Activated naive CD8-positive, alpha-beta T cell treated with anti-CD3 and anti-CD28 coated beads, Interleukin-2, amount 50 U/mL, for 24 hours (primary cell): ENCODE measurements at regions not wholly inside any gene's neighbourhood (a gene's known extent, or its start where the extent isn't known, plus 50 kb on each side); places are given as distances from the start of the nearest gene placed in this dataset.
A peak's percentile ranks its signal among the peaks of the same experiment; 100 is the strongest.
"Not testable (repeated sequence)": the region's sequence is repeated elsewhere in the genome, so short reads cannot be mapped to it uniquely, and the experiment has no call there.

ENCODE experiments used
- ATAC-seq: fragments of 150-1000 bp; cut with Tn5 transposase; one replicate; pipeline ENCODE4 v1.10.0; 2021
- DNase-seq: peaks from one replicate; pipeline ENCODE4 v3.0.0; 2021
- H3K27ac Mint-ChIP-seq: one replicate; pipeline ENCODE4 v1.8.0; 2021; ENCODE audit warnings: mild to moderate bottlenecking, mixed read lengths
- H3K27me3 Mint-ChIP-seq: one replicate; pipeline ENCODE4 v1.8.0; 2021; ENCODE audit warnings: mixed read lengths
- H3K36me3 Mint-ChIP-seq: one replicate; pipeline ENCODE4 v1.8.0; 2021; ENCODE audit warnings: low read depth, mixed read lengths
- H3K4me1 Mint-ChIP-seq: one replicate; pipeline ENCODE4 v1.8.0; 2021; ENCODE audit warnings: mixed read lengths
- H3K4me3 Mint-ChIP-seq: one replicate; pipeline ENCODE4 v1.8.0; 2021; ENCODE audit warnings: mild to moderate bottlenecking, moderate library complexity, mixed read lengths
- H3K9me3 Mint-ChIP-seq: one replicate; pipeline ENCODE4 v1.8.0; 2021; ENCODE audit warnings: mixed read lengths

- H3K4me3 Mint-ChIP-seq: no peak overlapping the region
- no peak for ATAC-seq
These were observed 81.4 kb downstream of the C9orf152 start for GRCh38 chr9:110126499-110126941.

DNA sequence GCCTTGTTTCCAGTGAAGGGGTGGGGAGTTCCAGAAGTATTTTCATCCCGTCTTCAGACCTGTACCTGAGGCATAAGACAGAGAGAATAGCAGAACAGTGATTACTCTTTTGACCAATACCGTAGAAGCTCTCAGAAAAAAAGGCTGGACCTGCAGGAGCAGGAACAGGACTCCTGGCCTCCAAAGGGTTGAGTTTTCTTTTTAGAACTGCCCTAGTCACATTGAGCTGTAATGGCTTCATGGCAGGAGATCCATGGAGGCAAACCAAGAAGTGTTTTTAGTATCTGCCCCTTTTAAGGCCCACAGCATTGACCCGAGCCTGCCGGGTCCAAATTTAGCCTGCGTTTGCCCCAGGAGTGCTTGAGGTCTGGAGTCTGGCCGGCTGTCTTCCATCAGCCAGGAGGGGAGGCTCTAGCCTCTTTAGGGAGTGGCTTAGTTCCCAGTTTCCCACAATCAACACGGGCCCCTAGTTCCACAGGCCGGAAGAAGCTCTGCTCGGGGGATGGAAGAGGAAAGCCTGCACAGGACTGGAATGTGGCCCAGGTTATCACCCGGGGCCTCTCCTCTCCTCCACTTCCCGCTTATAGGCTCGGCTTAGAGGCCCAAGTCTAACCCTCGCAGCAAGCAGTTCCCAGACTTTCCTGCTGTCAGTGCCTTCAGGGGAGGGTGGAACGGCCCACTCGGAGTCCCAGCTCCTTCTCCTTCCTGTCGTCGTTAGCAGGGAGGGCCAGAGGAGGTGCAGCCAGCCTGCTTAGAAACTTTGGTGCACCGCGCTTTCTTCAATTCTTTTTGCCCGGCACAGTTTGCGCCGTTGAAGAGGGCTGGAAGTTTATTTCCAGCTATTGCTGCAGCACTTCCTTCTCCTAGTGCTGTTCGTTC lies 80.7 kb downstream of the C9orf152 start:
- no peak for DNase-seq
- ATAC-seq: no peak
- Mint-ChIP-seq H3K4me3 (no peak overlapping the region), H3K36me3 (no peaks in the 10 kb centered on the region), H3K27ac (peak overlapping the region; percentile 27), H3K4me1 (peaks cover 56% of the 10 kb centered on the region), H3K27me3 (no peaks in the 10 kb centered on the region), H3K9me3 (no peaks in the 10 kb centered on the region)

More at GRCh38 chr9:110126499-110126941, 81.4 kb downstream of the C9orf152 start:
- no peak for DNase-seq
- Mint-ChIP-seq H3K27me3 (no peaks in the 10 kb centered on the region), H3K9me3 (no peaks in the 10 kb centered on the region), H3K36me3 (no peaks in the 10 kb centered on the region), H3K4me1 (peaks cover 52% of the 10 kb centered on the region), H3K27ac (peak overlapping the region; percentile 27)

DNA sequence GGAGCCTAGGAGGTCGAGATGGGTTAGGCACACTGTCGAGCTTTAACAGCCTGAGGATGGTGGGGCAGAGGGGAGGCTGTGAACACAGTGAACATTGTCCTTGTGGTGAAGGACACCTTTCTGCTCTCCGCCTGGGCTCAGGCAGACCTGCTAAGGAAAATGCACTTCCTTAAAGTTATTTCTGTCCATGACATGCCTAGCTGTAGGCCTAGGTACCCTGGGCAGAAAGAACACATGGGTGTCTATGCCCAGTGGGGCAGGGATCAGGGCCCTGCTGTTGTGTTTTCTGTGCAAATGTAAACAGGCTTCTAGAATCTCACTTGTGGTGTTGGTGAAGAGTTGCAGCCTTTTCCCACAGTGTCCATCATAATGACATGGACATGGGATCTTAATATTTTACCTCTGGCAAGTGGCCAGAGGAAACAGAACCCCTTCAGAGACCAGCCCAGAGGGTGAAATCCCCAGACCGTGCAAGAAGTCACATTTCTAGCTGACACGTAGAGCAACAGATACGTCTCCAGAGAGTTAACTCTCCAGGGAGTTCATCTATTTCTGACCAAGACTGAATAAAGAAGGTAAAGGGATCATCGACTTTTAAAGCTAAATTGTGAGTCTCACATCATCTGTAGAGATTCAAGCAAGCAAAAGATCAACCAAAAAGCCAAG lies 79.2 kb downstream of the C9orf152 start:
- Mint-ChIP-seq H3K4me3 (no peak overlapping the region), H3K4me1 (peaks cover 58% of the 10 kb centered on the region), H3K27me3 (no peaks in the 10 kb centered on the region), H3K36me3 (no peaks in the 10 kb centered on the region), H3K9me3 (no peaks in the 10 kb centered on the region), H3K27ac (peak overlapping the region; percentile 35)
- DNase-seq (no peak), ATAC-seq (peak; percentile 16)

DNA sequence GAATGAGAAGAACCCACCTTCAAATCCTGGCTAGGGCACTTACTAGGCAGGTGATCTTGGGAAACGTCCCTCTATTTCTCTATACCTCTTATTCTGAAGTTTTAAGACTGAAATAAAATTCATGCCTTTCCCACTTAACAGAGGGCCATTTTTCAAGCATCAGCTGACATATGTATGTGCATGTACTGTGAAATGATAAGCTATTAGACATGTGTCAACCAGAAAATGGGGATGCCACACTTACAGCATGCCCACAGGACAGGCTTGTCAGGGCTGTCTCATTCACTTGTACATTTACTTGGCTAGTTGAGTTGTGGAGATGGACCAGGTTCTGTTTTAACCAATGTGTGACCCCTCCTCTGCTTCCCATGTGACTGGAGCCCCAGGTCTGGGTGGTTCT lies 78.5 kb downstream of the C9orf152 start:
- Mint-ChIP-seq H3K27ac (no peak overlapping the region), H3K27me3 (no peaks in the 10 kb centered on the region), H3K36me3 (no peaks in the 10 kb centered on the region), H3K9me3 (no peaks in the 10 kb centered on the region), H3K4me1 (peaks cover 58% of the 10 kb centered on the region), H3K4me3 (no peak overlapping the region)
- DNase-seq (no peak), ATAC-seq (no peak)

DNA sequence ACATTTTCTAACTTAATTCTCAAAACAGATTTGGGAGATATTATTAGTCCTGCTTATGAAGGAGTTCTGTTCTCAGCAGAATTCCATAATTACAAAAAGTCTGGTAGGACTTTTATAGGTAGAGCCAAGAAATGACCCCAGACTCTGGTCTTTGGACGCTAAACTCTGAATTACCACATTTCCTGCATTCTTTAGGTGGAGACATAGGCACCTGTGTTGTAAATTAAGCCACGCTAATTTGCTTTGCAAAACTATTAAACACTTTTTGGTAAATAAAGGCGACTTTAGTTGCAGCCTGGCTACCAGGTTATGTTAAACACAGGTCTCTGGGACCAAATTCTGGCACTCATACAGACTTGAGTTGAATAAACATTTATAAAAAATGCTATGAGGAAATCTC lies 77.7 kb downstream of the C9orf152 start:
- DNase-seq (no peak), ATAC-seq (no peak)
- Mint-ChIP-seq H3K27me3 (no peaks in the 10 kb centered on the region), H3K9me3 (no peaks in the 10 kb centered on the region), H3K4me3 (no peak overlapping the region), H3K36me3 (no peaks in the 10 kb centered on the region), H3K4me1 (peaks cover 54% of the 10 kb centered on the region), H3K27ac (no peak overlapping the region)

DNA sequence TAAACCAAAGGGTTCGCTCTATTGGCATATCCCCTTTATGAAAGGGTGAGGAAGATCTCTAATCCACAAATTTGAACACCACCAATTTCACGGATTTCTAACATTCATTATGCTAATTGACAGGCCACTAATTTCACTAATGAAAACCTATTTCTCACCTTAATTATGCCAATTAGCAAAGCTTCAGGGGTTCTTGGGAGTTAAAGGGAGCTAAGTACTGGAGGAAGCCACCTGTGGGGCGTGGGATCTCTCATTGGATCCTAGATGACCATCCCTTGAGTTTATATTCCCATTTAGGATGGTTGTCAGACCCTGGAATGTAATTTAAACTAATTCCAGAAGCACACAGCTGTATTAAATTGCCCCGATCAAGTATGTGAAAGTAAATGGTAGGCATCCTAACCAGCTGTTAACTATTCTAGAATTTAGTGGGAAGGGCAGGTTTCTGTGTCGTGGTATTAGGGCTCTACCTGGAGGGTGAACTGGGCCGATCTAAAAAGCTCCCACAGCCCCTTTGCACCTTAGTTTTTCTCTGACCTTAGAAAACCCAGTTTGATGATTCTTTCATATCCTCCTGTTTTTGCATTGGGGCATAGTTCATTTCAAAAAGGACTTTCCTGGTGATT lies 77.1 kb downstream of the C9orf152 start:
- Mint-ChIP-seq H3K36me3 (no peaks in the 10 kb centered on the region), H3K4me3 (no peak overlapping the region), H3K27me3 (no peaks in the 10 kb centered on the region), H3K9me3 (no peaks in the 10 kb centered on the region), H3K27ac (no peak overlapping the region), H3K4me1 (peaks cover 48% of the 10 kb centered on the region)
- ATAC-seq (no peak), DNase-seq (no peak)

DNA sequence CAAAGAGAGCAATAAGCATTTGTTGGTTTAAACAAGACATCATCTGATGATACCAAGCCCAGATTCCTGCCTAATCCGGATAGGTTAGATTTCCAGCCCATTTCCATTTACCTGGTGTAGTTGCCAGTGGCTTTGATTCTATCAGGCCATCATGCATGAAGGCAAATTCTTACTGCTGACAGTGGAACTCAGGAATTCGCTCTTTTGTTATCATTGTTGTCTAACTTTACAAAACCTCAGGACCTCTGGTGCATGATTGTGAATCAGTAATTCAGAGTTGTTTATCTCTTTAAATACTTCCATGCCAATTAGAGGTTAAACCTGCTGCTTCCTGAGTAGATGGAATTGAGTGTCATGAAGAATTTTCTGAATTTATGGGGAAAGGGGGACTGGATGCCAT lies 76.5 kb downstream of the C9orf152 start:
- Mint-ChIP-seq H3K9me3 (no peaks in the 10 kb centered on the region), H3K4me3 (no peak overlapping the region), H3K27ac (no peak overlapping the region), H3K36me3 (no peaks in the 10 kb centered on the region), H3K4me1 (peaks cover 42% of the 10 kb centered on the region), H3K27me3 (no peaks in the 10 kb centered on the region)
- ATAC-seq (no peak), DNase-seq (no peak)

DNA sequence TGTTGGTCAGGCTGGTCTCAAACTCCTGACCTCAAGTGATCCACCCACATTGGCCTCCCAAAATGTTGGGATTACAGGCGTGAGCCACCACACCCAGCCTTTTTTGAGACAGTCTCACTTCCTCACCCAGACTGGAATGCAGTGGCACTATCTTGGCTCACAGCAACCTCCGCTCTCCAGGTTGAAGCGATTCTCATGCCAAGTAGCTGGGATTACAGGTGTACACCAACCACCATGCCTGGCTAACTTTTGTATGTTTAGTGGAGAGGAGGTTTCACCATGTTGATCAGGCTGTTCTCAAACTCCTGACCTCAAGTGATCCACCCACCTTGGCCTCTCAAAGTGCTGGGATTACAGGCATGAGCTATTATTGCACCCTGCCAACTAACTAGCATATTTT lies 75.4 kb downstream of the C9orf152 start:
- H3K4me1 Mint-ChIP-seq: peaks cover 34% of the 10 kb centered on the region
- not testable (repeated sequence) for H3K9me3 Mint-ChIP-seq, H3K27ac Mint-ChIP-seq

GRCh38 chr9:110133059-110133458 lies 74.9 kb downstream of the C9orf152 start:
- no peak for DNase-seq
- Mint-ChIP-seq H3K9me3 (no peaks in the 10 kb centered on the region), H3K27me3 (no peaks in the 10 kb centered on the region), H3K36me3 (no peaks in the 10 kb centered on the region), H3K27ac (no peak overlapping the region), H3K4me1 (peaks cover 32% of the 10 kb centered on the region), H3K4me3 (no peak overlapping the region)
- ATAC-seq: no peak

More for the DNA sequence above, 75.4 kb downstream of the C9orf152 start:
- not testable (repeated sequence) for H3K36me3 Mint-ChIP-seq, H3K4me3 Mint-ChIP-seq, ATAC-seq, H3K27me3 Mint-ChIP-seq, DNase-seq

GRCh38 chr9:110133608-110134210 lies 74.2 kb downstream of the C9orf152 start:
- peaks cover 27% of the 10 kb centered on the region for H3K4me1 Mint-ChIP-seq
- peaks cover 2% of the 10 kb centered on the region for H3K36me3 Mint-ChIP-seq
- H3K27me3 Mint-ChIP-seq: no peaks in the 10 kb centered on the region
- no peak overlapping the region for H3K4me3 Mint-ChIP-seq
- ATAC-seq: no peak
- no peak overlapping the region for H3K27ac Mint-ChIP-seq
- DNase-seq: no peak
- H3K9me3 Mint-ChIP-seq: no peaks in the 10 kb centered on the region

GRCh38 chr9:110135846-110136245 lies 72.1 kb downstream of the C9orf152 start:
- peaks cover 17% of the 10 kb centered on the region for H3K4me1 Mint-ChIP-seq
- no peak for ATAC-seq
- peaks cover 2% of the 10 kb centered on the region for H3K36me3 Mint-ChIP-seq

DNA sequence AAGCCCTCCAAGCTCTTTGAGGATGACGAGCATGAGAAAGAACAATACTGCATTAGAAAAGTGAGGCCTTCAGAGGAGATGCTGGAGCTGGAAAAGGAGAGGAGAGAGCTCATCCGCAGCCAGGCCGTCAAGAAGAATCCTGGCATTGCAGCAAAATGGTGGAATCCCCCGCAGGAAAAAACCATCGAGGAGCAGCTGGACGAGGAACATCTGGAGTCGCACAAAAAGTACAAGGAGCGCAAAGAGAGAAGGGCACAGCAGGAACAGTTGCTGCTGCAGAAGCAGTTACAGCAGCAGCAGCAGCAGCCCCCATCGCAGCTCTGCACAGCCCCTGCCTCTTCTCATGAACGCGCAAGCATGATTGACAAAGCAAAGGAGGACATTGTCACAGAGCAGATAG lies 71.2 kb downstream of the C9orf152 start:
- ATAC-seq: no peak
- Mint-ChIP-seq H3K4me3 (no peak overlapping the region), H3K4me1 (peaks cover 17% of the 10 kb centered on the region)

More at GRCh38 chr9:110135846-110136245, 72.1 kb downstream of the C9orf152 start:
- H3K27me3 Mint-ChIP-seq: no peaks in the 10 kb centered on the region
- no peak overlapping the region for H3K27ac Mint-ChIP-seq
- H3K9me3 Mint-ChIP-seq: no peaks in the 10 kb centered on the region
- DNase-seq: no peak
- H3K4me3 Mint-ChIP-seq: no peak overlapping the region

GRCh38 chr9:110140276-110140675 lies 67.7 kb downstream of the C9orf152 start:
- Mint-ChIP-seq H3K36me3 (peaks cover 2% of the 10 kb centered on the region), H3K27me3 (no peaks in the 10 kb centered on the region), H3K4me1 (peaks cover 36% of the 10 kb centered on the region), H3K27ac (no peak overlapping the region), H3K4me3 (no peak overlapping the region), H3K9me3 (peaks cover 5% of the 10 kb centered on the region)
- no peak for DNase-seq
- no peak for ATAC-seq

More for the DNA sequence above, 71.2 kb downstream of the C9orf152 start:
- Mint-ChIP-seq H3K27me3 (no peaks in the 10 kb centered on the region), H3K9me3 (no peaks in the 10 kb centered on the region), H3K27ac (no peak overlapping the region), H3K36me3 (peaks cover 2% of the 10 kb centered on the region)
- DNase-seq: no peak

DNA sequence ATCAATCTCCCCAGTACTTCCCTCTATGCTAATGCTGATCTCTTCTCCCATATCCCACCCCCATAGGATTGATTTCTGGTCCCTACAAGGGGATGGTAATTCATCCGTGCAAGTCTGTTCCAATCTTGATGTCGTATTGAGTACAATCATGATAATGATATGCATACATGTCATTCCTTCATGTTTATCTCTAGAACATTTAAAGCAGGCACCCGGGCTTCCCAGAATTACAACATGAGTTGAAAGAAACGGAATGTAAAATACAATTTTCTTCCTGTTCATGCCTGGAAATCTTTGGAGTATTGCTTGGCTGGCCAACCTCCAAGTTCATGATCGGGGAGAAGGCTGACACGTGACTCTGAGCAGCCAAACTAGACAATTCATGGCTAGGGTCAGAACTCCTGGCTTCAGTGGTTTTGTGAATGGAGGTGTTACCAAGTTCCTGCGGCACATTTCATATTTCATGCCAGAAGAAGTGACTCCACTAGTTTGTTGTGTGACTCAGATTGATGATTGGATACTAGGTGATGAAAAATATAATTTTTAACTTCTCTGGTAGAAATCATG lies 66.6 kb downstream of the C9orf152 start:
- H3K4me3 Mint-ChIP-seq: no peak overlapping the region
- H3K27ac Mint-ChIP-seq: no peak overlapping the region
- peaks cover 38% of the 10 kb centered on the region for H3K4me1 Mint-ChIP-seq
- H3K36me3 Mint-ChIP-seq: peaks cover 2% of the 10 kb centered on the region
- no peaks in the 10 kb centered on the region for H3K27me3 Mint-ChIP-seq
- no peak for DNase-seq
- H3K9me3 Mint-ChIP-seq: peaks cover 5% of the 10 kb centered on the region
- ATAC-seq: no peak
